Breast epithelium (tissue), 3 donors: ENCODE measurements at regions not wholly inside any gene's neighbourhood (a gene's known extent, or its start where the extent isn't known, plus 50 kb on each side); places are given as distances from the start of the nearest gene placed in this dataset.
"Not testable (repeated sequence)": the region's sequence is repeated elsewhere in the genome, so short reads cannot be mapped to it uniquely, and the experiment has no call there.

Experiments
- POLR2A ChIP-seq: fragments of 450-650 bp; IDR thresholded peaks from one replicate; pipeline ENCODE4 v1.6.1; 2016; ENCODE audit warnings: antibody characterized with exemption, mild to moderate bottlenecking, moderate library complexity
- TF ChIP-seq, protein P1 (sequence below), 3 donors: fragments of 450-650 bp; IDR thresholded peaks; one replicate each; pipeline ENCODE4 v1.5.1; 2016 to 2017; ENCODE audit warnings: antibody characterized with exemption in 3 of 3, mild to moderate bottlenecking in 3 of 3, moderate library complexity in 3 of 3

GRCh38 chr14:105591792-105592341 is 65.5 kb downstream of the TMEM121 start:
- TF ChIP-seq, protein P1, sequence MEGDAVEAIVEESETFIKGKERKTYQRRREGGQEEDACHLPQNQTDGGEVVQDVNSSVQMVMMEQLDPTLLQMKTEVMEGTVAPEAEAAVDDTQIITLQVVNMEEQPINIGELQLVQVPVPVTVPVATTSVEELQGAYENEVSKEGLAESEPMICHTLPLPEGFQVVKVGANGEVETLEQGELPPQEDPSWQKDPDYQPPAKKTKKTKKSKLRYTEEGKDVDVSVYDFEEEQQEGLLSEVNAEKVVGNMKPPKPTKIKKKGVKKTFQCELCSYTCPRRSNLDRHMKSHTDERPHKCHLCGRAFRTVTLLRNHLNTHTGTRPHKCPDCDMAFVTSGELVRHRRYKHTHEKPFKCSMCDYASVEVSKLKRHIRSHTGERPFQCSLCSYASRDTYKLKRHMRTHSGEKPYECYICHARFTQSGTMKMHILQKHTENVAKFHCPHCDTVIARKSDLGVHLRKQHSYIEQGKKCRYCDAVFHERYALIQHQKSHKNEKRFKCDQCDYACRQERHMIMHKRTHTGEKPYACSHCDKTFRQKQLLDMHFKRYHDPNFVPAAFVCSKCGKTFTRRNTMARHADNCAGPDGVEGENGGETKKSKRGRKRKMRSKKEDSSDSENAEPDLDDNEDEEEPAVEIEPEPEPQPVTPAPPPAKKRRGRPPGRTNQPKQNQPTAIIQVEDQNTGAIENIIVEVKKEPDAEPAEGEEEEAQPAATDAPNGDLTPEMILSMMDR (IDR thresholded peaks at IDR 0.05): not testable (repeated sequence)
- not testable (repeated sequence) for TF ChIP-seq POLR2A
